ENCODE measurements at regions not wholly inside any gene's neighbourhood (a gene's known extent, or its start where the extent isn't known, plus 50 kb on each side); places are given as distances from the start of the nearest gene placed in this dataset.
A peak's percentile ranks its signal among the peaks of the same experiment; 100 is the strongest.

DNA sequence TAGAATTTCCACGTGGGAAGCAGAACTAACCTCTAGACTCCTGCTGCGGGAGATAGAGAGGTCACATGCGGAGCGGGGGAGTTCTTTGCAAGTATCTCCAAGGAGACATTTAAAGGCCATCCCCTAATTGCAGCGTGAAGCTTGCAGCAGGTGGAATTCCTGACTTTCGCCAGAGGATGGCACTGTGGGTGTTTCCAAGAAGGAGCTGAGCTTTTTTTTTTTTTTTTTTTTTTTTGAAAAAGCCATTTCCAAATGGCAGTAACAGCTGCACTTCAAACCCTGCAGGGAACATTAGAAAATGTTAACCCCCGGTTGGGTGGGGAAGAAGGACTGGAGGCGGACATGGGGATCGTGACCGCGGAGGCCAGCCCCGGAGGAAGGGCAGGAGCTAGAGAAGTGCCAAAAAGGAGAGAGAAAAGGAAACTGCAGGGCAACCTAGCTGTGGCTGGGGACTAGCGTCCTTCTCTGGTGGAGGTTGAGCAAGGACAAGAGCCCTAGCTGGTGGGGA lies 487.7 kb downstream of the TYW1 start:
- TF ChIP-seq, protein P1, sequence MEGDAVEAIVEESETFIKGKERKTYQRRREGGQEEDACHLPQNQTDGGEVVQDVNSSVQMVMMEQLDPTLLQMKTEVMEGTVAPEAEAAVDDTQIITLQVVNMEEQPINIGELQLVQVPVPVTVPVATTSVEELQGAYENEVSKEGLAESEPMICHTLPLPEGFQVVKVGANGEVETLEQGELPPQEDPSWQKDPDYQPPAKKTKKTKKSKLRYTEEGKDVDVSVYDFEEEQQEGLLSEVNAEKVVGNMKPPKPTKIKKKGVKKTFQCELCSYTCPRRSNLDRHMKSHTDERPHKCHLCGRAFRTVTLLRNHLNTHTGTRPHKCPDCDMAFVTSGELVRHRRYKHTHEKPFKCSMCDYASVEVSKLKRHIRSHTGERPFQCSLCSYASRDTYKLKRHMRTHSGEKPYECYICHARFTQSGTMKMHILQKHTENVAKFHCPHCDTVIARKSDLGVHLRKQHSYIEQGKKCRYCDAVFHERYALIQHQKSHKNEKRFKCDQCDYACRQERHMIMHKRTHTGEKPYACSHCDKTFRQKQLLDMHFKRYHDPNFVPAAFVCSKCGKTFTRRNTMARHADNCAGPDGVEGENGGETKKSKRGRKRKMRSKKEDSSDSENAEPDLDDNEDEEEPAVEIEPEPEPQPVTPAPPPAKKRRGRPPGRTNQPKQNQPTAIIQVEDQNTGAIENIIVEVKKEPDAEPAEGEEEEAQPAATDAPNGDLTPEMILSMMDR (IDR thresholded peaks at IDR 0.05; ENCODE audit: borderline replicate concordance), result peak; percentile 83
- H3K27me3 ChIP-seq (ENCODE audit: low read depth), result peaks cover 24% of the 10 kb centered on the region
- H3K9me3 ChIP-seq (replicated peaks), result no peaks in the 10 kb centered on the region
- peaks cover 13% of the 10 kb centered on the region for H3K4me1 ChIP-seq
- intact Hi-C loops (cut with micrococcal nuclease), result no loop called here
- no peaks in the 10 kb centered on the region for H3K36me3 ChIP-seq
- H3K4me3 ChIP-seq, result peak overlapping the region; percentile 52
- peak; percentile 23 for DNase-seq
- no peak overlapping the region for H3K27ac ChIP-seq (replicated peaks)

DNA sequence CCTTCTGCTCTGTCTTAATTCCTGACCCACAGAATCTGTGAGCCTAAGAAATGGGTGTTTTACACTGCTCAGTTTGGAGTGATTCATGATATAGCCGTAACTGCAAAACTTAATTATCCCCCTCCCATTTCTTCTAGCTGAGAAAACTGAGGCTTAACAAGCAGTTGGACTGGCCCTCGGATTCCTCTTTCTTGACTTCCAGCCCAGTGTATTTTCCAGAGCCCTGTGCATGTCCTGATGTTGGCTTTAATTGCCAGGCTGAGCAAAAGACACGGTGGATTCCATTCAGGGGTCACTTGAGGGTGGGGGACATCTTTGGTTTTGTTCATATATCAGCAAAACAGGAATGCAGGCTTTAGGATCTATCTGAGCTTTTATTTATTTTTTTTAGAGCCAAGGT lies 489.8 kb downstream of the TYW1 start:
- no peak for DNase-seq
- Histone ChIP-seq H3K27me3 (ENCODE audit: low read depth) (peaks cover 11% of the 10 kb centered on the region), H3K27ac (replicated peaks) (no peak overlapping the region), H3K36me3 (no peaks in the 10 kb centered on the region), H3K4me3 (no peak overlapping the region), H3K4me1 (peaks cover 13% of the 10 kb centered on the region), H3K9me3 (replicated peaks) (peaks cover 12% of the 10 kb centered on the region)
- TF ChIP-seq, protein P1 (IDR thresholded peaks at IDR 0.05; ENCODE audit: borderline replicate concordance), result no peak
- intact Hi-C loops (cut with micrococcal nuclease), result no loop called here

DNA sequence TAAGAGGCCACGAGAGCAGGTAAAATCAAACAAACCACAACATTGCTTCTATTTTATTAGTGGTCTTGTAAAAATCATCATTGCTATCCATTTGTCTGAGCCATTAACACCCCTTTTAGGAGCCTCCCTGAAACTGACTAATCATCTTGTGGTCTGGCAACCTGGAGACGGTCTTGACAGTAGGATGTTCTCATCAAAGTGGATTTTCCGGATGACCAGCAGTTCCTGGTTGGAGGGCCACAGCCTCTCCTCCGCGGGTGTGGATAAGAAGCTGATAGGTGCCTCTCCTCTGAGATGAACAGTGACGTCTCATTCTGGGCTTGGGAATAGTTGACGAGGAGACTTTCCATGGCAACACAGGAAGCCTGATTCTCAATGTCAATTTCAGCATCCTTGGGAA lies 490.7 kb downstream of the TYW1 start:
- intact Hi-C loops (cut with micrococcal nuclease), result no loop called here
- Histone ChIP-seq H3K9me3 (replicated peaks) (peaks cover 21% of the 10 kb centered on the region), H3K27ac (replicated peaks) (no peak overlapping the region), H3K4me1 (peaks cover 13% of the 10 kb centered on the region), H3K4me3 (no peak overlapping the region), H3K27me3 (ENCODE audit: low read depth) (peaks cover 14% of the 10 kb centered on the region), H3K36me3 (no peaks in the 10 kb centered on the region)
- TF ChIP-seq, protein P1 (IDR thresholded peaks at IDR 0.05; ENCODE audit: borderline replicate concordance), result no peak
- DNase-seq, result no peak

DNA sequence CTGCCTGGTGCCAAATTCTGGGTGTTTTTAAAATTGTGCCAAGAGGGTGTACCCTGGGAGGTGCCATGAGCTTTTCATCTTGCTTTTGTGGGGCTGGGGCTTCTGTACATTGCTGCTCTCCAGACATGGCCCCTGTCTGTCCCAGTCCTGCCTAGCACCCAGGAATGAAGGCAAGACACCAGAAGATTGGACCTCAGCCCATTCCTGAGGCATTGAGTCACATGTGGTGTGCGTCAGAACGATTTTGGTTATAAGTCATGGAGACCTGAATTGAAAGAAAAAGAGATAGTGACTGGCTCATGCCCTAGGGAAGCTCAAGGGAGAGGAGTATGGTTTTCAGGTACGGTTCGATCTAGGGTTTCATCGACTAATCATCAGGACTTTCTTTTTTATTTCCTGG lies 493.2 kb downstream of the TYW1 start:
- Histone ChIP-seq H3K4me3 (no peak overlapping the region), H3K27ac (replicated peaks) (no peak overlapping the region), H3K4me1 (peaks cover 4% of the 10 kb centered on the region), H3K27me3 (ENCODE audit: low read depth) (peaks cover 5% of the 10 kb centered on the region), H3K36me3 (no peaks in the 10 kb centered on the region), H3K9me3 (replicated peaks) (peaks cover 23% of the 10 kb centered on the region)
- TF ChIP-seq, protein P1 (IDR thresholded peaks at IDR 0.05; ENCODE audit: borderline replicate concordance), result no peak
- intact Hi-C loops (cut with micrococcal nuclease), result no loop called here
- no peak for DNase-seq

DNA sequence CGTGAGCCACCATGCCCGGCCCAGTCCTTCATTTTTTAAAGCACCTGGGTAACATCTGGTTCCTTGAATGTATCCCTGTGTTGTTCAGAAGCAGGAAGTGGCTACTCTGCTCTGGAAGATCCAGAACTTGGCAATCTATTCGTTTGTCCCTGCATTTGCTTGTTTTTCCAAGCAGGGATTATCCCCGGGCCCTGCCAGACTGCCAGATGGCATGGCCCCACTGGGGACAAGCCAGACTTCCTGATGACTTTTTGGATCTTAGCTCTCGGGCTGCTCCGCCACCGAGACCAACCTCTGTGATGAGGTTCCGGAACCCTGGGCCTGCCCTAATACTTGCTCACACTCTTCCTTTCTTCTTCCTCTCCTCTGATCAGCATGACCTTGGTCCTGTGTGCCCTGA lies 496.7 kb downstream of the TYW1 start:
- Histone ChIP-seq H3K4me1 (no peaks in the 10 kb centered on the region), H3K27me3 (ENCODE audit: low read depth) (peaks cover 20% of the 10 kb centered on the region), H3K9me3 (replicated peaks) (peaks cover 26% of the 10 kb centered on the region), H3K4me3 (no peak overlapping the region), H3K27ac (replicated peaks) (no peak overlapping the region), H3K36me3 (no peaks in the 10 kb centered on the region)
- no peak for DNase-seq
- TF ChIP-seq, protein P1 (IDR thresholded peaks at IDR 0.05; ENCODE audit: borderline replicate concordance), result no peak
- intact Hi-C loops (cut with micrococcal nuclease), result no loop called here
